Panc1 (cell line): ENCODE measurements at regions not wholly inside any gene's neighbourhood (a gene's known extent, or its start where the extent isn't known, plus 50 kb on each side); places are given as distances from the start of the nearest gene placed in this dataset.

Source experiments
- POLR2AphosphoS5 ChIP-seq: IDR thresholded peaks from 2 replicates; pipeline ENCODE4 v1.6.1; 2012; ENCODE audit warnings: mild to moderate bottlenecking, low read depth, low read length, moderate library complexity
- TF ChIP-seq, protein P1 (sequence below): fragments of 450-650 bp; IDR thresholded peaks from 2 replicates; pipeline ENCODE4 v1.5.1; 2017; ENCODE audit warnings: mild to moderate bottlenecking
- TF ChIP-seq, protein P2 (sequence below), 2 experiments: IDR thresholded peaks; 2 replicates each; pipeline ENCODE4 v1.6.1; 2011 to 2012; ENCODE audit warnings: low read depth in 2 of 2, control low read depth in 1 of 2, low read length in 1 of 2, mild to moderate bottlenecking in 1 of 2, moderate library complexity in 1 of 2; ENCODE audit not compliant: insufficient read depth in 1 of 2

DNA sequence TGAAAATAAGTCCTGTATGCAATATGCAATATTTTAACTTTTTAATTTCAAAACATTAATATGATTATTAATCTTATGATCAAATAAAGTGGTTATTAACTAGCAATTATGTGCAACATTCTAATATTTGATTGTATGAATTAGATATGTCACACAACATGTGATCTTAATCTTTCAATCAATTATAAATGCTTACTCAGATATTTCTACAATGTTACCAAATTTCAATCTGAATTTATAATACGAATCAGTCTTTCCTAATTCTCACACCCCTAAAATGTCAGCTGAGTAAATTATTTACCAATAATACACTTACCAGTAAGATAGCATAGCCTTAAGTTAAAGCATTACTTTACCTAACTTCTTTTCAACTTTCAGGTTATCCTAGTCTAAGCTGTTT, 186.3 kb downstream of the CALCRL start:
- TF ChIP-seq, protein P1, sequence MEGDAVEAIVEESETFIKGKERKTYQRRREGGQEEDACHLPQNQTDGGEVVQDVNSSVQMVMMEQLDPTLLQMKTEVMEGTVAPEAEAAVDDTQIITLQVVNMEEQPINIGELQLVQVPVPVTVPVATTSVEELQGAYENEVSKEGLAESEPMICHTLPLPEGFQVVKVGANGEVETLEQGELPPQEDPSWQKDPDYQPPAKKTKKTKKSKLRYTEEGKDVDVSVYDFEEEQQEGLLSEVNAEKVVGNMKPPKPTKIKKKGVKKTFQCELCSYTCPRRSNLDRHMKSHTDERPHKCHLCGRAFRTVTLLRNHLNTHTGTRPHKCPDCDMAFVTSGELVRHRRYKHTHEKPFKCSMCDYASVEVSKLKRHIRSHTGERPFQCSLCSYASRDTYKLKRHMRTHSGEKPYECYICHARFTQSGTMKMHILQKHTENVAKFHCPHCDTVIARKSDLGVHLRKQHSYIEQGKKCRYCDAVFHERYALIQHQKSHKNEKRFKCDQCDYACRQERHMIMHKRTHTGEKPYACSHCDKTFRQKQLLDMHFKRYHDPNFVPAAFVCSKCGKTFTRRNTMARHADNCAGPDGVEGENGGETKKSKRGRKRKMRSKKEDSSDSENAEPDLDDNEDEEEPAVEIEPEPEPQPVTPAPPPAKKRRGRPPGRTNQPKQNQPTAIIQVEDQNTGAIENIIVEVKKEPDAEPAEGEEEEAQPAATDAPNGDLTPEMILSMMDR: no peak
- TF ChIP-seq, protein P2, sequence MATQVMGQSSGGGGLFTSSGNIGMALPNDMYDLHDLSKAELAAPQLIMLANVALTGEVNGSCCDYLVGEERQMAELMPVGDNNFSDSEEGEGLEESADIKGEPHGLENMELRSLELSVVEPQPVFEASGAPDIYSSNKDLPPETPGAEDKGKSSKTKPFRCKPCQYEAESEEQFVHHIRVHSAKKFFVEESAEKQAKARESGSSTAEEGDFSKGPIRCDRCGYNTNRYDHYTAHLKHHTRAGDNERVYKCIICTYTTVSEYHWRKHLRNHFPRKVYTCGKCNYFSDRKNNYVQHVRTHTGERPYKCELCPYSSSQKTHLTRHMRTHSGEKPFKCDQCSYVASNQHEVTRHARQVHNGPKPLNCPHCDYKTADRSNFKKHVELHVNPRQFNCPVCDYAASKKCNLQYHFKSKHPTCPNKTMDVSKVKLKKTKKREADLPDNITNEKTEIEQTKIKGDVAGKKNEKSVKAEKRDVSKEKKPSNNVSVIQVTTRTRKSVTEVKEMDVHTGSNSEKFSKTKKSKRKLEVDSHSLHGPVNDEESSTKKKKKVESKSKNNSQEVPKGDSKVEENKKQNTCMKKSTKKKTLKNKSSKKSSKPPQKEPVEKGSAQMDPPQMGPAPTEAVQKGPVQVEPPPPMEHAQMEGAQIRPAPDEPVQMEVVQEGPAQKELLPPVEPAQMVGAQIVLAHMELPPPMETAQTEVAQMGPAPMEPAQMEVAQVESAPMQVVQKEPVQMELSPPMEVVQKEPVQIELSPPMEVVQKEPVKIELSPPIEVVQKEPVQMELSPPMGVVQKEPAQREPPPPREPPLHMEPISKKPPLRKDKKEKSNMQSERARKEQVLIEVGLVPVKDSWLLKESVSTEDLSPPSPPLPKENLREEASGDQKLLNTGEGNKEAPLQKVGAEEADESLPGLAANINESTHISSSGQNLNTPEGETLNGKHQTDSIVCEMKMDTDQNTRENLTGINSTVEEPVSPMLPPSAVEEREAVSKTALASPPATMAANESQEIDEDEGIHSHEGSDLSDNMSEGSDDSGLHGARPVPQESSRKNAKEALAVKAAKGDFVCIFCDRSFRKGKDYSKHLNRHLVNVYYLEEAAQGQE (IDR thresholded peaks at IDR 0.05; ENCODE audit: insufficient read depth in 1 of 2, low read depth in 2 of 2, low read length in 1 of 2): no peak
- no peak for TF ChIP-seq POLR2AphosphoS5
